CD4-positive, alpha-beta memory T cell (primary cell): ENCODE measurements at regions not wholly inside any gene's neighbourhood (a gene's known extent, or its start where the extent isn't known, plus 50 kb on each side); places are given as distances from the start of the nearest gene placed in this dataset.

Experiments used
- CTCF ChIA-PET: fragments of 350-600 bp; sonication (Branson Sonifier 250); formaldehyde crosslinking; loops from one replicate; lab custom pipeline; 2021; ENCODE audit warnings: inconsistent platforms; ENCODE audit not compliant: partially characterized antibody; lab: Charles Lee
- POLR2A ChIA-PET: fragments of 350-600 bp; sonication (Branson Sonifier 250); formaldehyde crosslinking; loops from one replicate; lab custom pipeline; 2021; ENCODE audit not compliant: partially characterized antibody; lab: Charles Lee
- DNase-seq, 5 donors: peaks; one replicate each; pipeline versions ENCODE4 v3.0.0 to v3.0.0-alpha.2; 2020 to 2022; ENCODE audit warnings: mixed read lengths in 1 of 5
- H3K27ac ChIP-seq: one replicate; pipeline ENCODE4 v1.7.0; 2013; ENCODE audit warnings: low read depth, low read length
- H3K27me3 ChIP-seq: 2 replicates; pipeline ENCODE4 v1.7.0; 2013; ENCODE audit warnings: mild to moderate bottlenecking, low read length, moderate library complexity; ENCODE audit not compliant: insufficient read depth
- H3K36me3 ChIP-seq: 2 replicates; pipeline ENCODE4 v1.7.0; 2013; ENCODE audit warnings: mild to moderate bottlenecking, low read length, moderate library complexity; ENCODE audit not compliant: insufficient read depth
- H3K4me1 ChIP-seq: 2 replicates; pipeline ENCODE4 v1.7.0; 2013; ENCODE audit warnings: mild to moderate bottlenecking, low read length, moderate library complexity; ENCODE audit not compliant: insufficient read depth
- H3K4me3 ChIP-seq, 2 donors: one replicate each; pipeline ENCODE4 v1.7.0; 2013; ENCODE audit warnings: low read length in 2 of 2, mild to moderate bottlenecking in 1 of 2
- H3K9me3 ChIP-seq, 2 donors: one replicate each; pipeline ENCODE4 v1.7.0; 2013; ENCODE audit warnings: low read length in 2 of 2, control low read depth in 1 of 2; ENCODE audit not compliant: control insufficient read depth in 1 of 2
- H3K27ac Mint-ChIP-seq, 7 donors: one replicate each; pipeline ENCODE4 v1.8.0; 2020 to 2021; ENCODE audit warnings: mixed read lengths in 7 of 7, mild to moderate bottlenecking in 6 of 7, inconsistent platforms in 3 of 7, moderate library complexity in 3 of 7
- H3K27me3 Mint-ChIP-seq, 2 donors: one replicate each; pipeline ENCODE4 v1.8.0; 2020 to 2021; ENCODE audit warnings: mixed read lengths in 2 of 2
- H3K36me3 Mint-ChIP-seq, 2 donors: one replicate each; pipeline ENCODE4 v1.8.0; 2020 to 2021; ENCODE audit warnings: mixed read lengths in 2 of 2, inconsistent platforms in 1 of 2, mild to moderate bottlenecking in 1 of 2
- H3K4me1 Mint-ChIP-seq, 4 donors: one replicate each; pipeline ENCODE4 v1.8.0; 2020 to 2021; ENCODE audit warnings: mixed read lengths in 4 of 4, mild to moderate bottlenecking in 1 of 4
- H3K4me3 Mint-ChIP-seq, 8 donors: one replicate each; pipeline ENCODE4 v1.8.0; 2020 to 2021; ENCODE audit warnings: mixed read lengths in 8 of 8, mild to moderate bottlenecking in 7 of 8, moderate library complexity in 6 of 8, inconsistent platforms in 3 of 8
- H3K9me3 Mint-ChIP-seq, 8 donors: one replicate each; pipeline ENCODE4 v1.8.0; 2020 to 2021; ENCODE audit warnings: mixed read lengths in 8 of 8, mild to moderate bottlenecking in 5 of 8, inconsistent platforms in 3 of 8, moderate library complexity in 1 of 8
- intact Hi-C: fragments of 100-400 bp; cut with micrococcal nuclease; formaldehyde crosslinking; loops from one replicate; pipeline ENCODE4 v1.15.1; 2023

GRCh38 chr14:84162633-84163032 lies 1367.3 kb upstream of the FLRT2 start:
- no peaks in the 10 kb centered on the region for H3K27me3 ChIP-seq
- POLR2A ChIA-PET = no interaction called here

GRCh38 chr14:84167026-84167425 lies 1362.9 kb upstream of the FLRT2 start:
- DNase-seq = no peak
- no peaks in the 10 kb centered on the region for H3K4me1 Mint-ChIP-seq
- POLR2A ChIA-PET = no interaction called here
- H3K36me3 ChIP-seq = no peaks in the 10 kb centered on the region
- H3K4me3 Mint-ChIP-seq = no peak overlapping the region
- no peaks in the 10 kb centered on the region for H3K27me3 Mint-ChIP-seq
- no peaks in the 10 kb centered on the region for H3K36me3 Mint-ChIP-seq
- H3K9me3 ChIP-seq = no peaks in the 10 kb centered on the region
- CTCF ChIA-PET = no interaction called here
- no peak overlapping the region for H3K4me3 ChIP-seq
- no peaks in the 10 kb centered on the region for H3K4me1 ChIP-seq
- peaks cover 0 to 16% (median 6%) of the 10 kb centered on the region in 8 donors for H3K9me3 Mint-ChIP-seq
- H3K27me3 ChIP-seq = no peaks in the 10 kb centered on the region
- no peak overlapping the region for H3K27ac Mint-ChIP-seq
- H3K27ac ChIP-seq = no peak overlapping the region
- intact Hi-C loops = no loop called here

More at GRCh38 chr14:84162633-84163032, 1367.3 kb upstream of the FLRT2 start:
- no peaks in the 10 kb centered on the region for H3K36me3 Mint-ChIP-seq
- no peak overlapping the region for H3K27ac Mint-ChIP-seq
- Histone ChIP-seq H3K9me3 (no peaks in the 10 kb centered on the region), H3K27ac (no peak overlapping the region), H3K36me3 (no peaks in the 10 kb centered on the region), H3K4me1 (no peaks in the 10 kb centered on the region), H3K4me3 (no peak overlapping the region)
- no peak overlapping the region for H3K4me3 Mint-ChIP-seq
- CTCF ChIA-PET = no interaction called here
- DNase-seq = no peak
- no peaks in the 10 kb centered on the region for H3K4me1 Mint-ChIP-seq
- H3K27me3 Mint-ChIP-seq = no peaks in the 10 kb centered on the region
- H3K9me3 Mint-ChIP-seq = peaks cover 0 to 10% (median 4%) of the 10 kb centered on the region in 8 donors
- intact Hi-C loops = no loop called here

DNA sequence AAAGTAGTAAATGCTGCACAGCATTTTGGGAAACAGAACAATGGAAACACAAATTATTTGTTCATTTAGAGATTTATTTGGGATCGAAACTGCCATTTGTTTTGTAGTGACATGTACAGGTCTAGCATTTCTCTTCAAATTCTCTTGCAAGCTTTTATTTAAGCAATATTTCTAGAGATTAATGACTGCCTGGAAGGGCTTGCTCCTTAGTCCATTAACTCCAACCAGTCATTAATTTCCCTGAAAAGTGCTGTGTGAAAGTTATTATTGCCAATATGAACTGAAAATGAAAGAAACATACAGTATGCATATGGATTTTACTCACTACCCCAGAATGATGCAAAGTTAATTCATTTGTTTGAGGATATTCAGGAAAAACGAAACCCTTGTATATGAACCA lies 1349.6 kb upstream of the FLRT2 start:
- Mint-ChIP-seq H3K9me3 (peaks cover 0 to 15% (median 9%) of the 10 kb centered on the region in 8 donors), H3K27ac (no peak overlapping the region), H3K4me3 (no peak overlapping the region), H3K36me3 (no peaks in the 10 kb centered on the region), H3K4me1 (no peaks in the 10 kb centered on the region), H3K27me3 (no peaks in the 10 kb centered on the region)
- CTCF ChIA-PET = no interaction called here
- DNase-seq = no peak
- H3K27me3 ChIP-seq = no peaks in the 10 kb centered on the region
- no peaks in the 10 kb centered on the region for H3K4me1 ChIP-seq
- intact Hi-C loops = no loop called here
- H3K27ac ChIP-seq = no peak overlapping the region
- H3K9me3 ChIP-seq = peaks cover 0 to 10% of the 10 kb centered on the region in 2 donors
- POLR2A ChIA-PET = no interaction called here
- H3K36me3 ChIP-seq = no peaks in the 10 kb centered on the region
- H3K4me3 ChIP-seq = no peak overlapping the region

DNA sequence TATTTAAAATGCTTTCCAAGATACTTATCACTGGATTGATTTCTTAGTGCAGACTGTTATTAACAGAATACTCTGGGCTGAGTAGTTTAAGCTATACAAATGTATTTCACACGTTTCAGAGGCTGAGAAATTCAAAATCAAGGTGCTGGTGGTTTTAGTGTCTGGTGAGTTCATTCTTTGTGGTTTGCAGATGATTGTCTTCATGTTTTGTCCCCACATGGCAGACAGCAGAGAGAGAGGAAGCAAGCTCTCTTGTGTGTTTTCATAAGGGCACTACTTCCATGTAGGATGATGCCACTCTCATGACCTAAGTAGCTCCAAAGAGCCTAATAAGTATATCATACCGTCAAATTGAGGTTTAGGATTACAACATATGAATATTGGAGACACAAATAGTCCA lies 1348.9 kb upstream of the FLRT2 start:
- ChIA-PET POLR2A (no interaction called here), CTCF (no interaction called here)
- H3K4me3 Mint-ChIP-seq = no peak overlapping the region
- Histone ChIP-seq H3K4me3 (no peak overlapping the region), H3K36me3 (no peaks in the 10 kb centered on the region), H3K27ac (no peak overlapping the region), H3K27me3 (no peaks in the 10 kb centered on the region), H3K9me3 (peaks cover 0 to 10% of the 10 kb centered on the region in 2 donors), H3K4me1 (no peaks in the 10 kb centered on the region)
- H3K9me3 Mint-ChIP-seq = peaks cover 0 to 17% (median 8%) of the 10 kb centered on the region in 8 donors
- no peaks in the 10 kb centered on the region for H3K27me3 Mint-ChIP-seq
- no peak for DNase-seq
- no peaks in the 10 kb centered on the region for H3K4me1 Mint-ChIP-seq
- intact Hi-C loops = no loop called here
- H3K36me3 Mint-ChIP-seq = no peaks in the 10 kb centered on the region
- no peak overlapping the region for H3K27ac Mint-ChIP-seq

DNA sequence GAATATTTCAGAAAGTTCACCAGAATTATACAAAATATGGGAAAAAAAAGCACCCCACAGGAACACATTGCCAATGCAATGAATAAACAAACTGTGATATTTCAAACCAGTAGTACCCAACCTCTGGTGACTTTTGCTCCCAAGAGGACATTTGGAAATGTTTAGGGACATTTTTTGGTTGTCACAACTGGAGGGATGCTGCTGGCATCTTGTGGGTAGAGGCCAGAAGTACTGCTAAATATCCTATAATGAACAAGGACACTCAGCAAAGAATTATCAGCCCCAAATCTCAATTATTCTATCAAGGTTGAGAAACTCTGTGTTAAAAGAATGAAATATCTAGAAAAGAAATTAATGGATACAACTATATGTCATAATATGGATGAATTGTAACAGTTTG lies 1334.4 kb upstream of the FLRT2 start:
- Histone ChIP-seq H3K4me3 (no peak overlapping the region), H3K4me1 (no peaks in the 10 kb centered on the region), H3K36me3 (no peaks in the 10 kb centered on the region), H3K27me3 (no peaks in the 10 kb centered on the region), H3K27ac (no peak overlapping the region), H3K9me3 (no peaks in the 10 kb centered on the region)
- no peak for DNase-seq
- Mint-ChIP-seq H3K27me3 (no peaks in the 10 kb centered on the region), H3K27ac (no peak overlapping the region), H3K36me3 (no peaks in the 10 kb centered on the region), H3K4me1 (no peaks in the 10 kb centered on the region), H3K9me3 (peaks cover 4 to 17% (median 13%) of the 10 kb centered on the region in 8 donors), H3K4me3 (no peak overlapping the region)
- POLR2A ChIA-PET = no interaction called here
- CTCF ChIA-PET = no interaction called here
- intact Hi-C loops = no loop called here

DNA sequence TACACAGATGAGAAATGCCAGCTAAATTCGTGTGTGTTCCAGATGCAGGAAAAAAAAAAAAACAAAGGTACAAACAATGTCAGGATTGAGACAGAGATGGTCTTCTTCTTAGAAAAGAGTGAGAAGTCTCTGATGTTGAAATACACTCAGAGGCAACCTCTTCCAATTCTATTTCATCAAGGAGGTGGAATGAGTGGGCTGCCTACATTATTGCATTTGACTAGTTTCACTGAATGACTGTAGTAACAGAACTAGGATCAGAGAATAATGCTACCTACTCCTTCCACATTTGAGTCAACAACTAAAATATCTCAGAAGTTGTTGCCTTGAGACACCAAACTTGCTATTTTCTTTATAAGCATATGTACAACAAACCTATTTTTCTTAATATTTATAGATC lies 1332.2 kb upstream of the FLRT2 start:
- Mint-ChIP-seq H3K4me3 (no peak overlapping the region), H3K27ac (no peak overlapping the region), H3K4me1 (no peaks in the 10 kb centered on the region), H3K27me3 (no peaks in the 10 kb centered on the region), H3K9me3 (peaks cover 4 to 26% (median 17%) of the 10 kb centered on the region in 8 donors), H3K36me3 (no peaks in the 10 kb centered on the region)
- Histone ChIP-seq H3K4me1 (no peaks in the 10 kb centered on the region), H3K27me3 (no peaks in the 10 kb centered on the region), H3K36me3 (no peaks in the 10 kb centered on the region), H3K4me3 (no peak overlapping the region), H3K27ac (no peak overlapping the region), H3K9me3 (no peaks in the 10 kb centered on the region)
- ChIA-PET POLR2A (no interaction called here), CTCF (no interaction called here)
- intact Hi-C loops = no loop called here
- DNase-seq = no peak

DNA sequence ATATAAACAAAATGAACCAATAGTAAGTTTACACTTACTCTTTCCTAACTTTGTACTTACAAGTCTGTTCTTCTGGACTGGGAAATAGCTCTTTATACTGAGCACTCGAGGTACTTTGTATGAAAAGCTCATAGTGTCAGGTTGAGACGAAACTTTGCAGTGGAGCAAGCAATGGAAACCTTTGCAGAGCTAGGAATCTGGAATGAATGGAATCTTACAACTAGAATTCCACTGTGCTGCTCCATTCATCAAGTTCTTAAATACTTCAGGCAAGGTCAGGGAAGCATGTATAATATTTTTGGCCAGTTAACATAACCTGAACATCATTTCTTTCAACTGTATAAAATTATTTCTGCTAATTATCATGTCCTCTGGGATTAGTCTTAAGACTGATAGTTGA lies 1327.5 kb upstream of the FLRT2 start:
- ChIA-PET POLR2A (no interaction called here), CTCF (no interaction called here)
- H3K27me3 ChIP-seq = no peaks in the 10 kb centered on the region
- Mint-ChIP-seq H3K4me3 (no peak overlapping the region), H3K27ac (no peak overlapping the region), H3K27me3 (no peaks in the 10 kb centered on the region), H3K9me3 (peaks cover 0 to 22% (median 15%) of the 10 kb centered on the region in 8 donors), H3K36me3 (no peaks in the 10 kb centered on the region), H3K4me1 (no peaks in the 10 kb centered on the region)
- no peak overlapping the region for H3K27ac ChIP-seq
- intact Hi-C loops = no loop called here
- no peaks in the 10 kb centered on the region for H3K9me3 ChIP-seq
- DNase-seq = no peak
- H3K36me3 ChIP-seq = no peaks in the 10 kb centered on the region
- H3K4me1 ChIP-seq = no peaks in the 10 kb centered on the region
- H3K4me3 ChIP-seq = no peak overlapping the region

DNA sequence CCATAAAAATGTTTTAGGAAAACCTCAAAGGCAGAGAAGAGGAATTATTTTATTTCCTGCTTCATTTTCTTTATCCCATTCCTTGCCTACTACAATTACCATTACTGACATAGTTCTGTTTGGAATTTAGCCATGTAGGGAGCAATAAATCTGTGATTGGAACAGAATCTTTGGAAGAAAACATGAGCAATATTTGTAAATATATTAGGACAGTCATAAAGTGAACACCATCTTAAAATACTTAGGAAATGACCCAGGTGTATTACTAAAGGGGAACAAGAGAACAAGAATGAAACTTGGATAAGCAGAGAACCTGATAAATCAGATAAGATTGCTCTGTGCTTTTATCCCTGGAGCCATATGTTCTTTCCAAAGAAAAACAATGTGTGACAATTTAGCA lies 1326.0 kb upstream of the FLRT2 start:
- CTCF ChIA-PET = no interaction called here
- Mint-ChIP-seq H3K4me3 (no peak overlapping the region), H3K27ac (no peak overlapping the region), H3K36me3 (no peaks in the 10 kb centered on the region), H3K4me1 (no peaks in the 10 kb centered on the region), H3K27me3 (no peaks in the 10 kb centered on the region), H3K9me3 (peaks cover 0 to 26% (median 16%) of the 10 kb centered on the region in 8 donors)
- intact Hi-C loops = no loop called here
- H3K36me3 ChIP-seq = no peaks in the 10 kb centered on the region
- no peaks in the 10 kb centered on the region for H3K9me3 ChIP-seq
- no peak overlapping the region for H3K27ac ChIP-seq
- no peak for DNase-seq
- no peak overlapping the region for H3K4me3 ChIP-seq
- no peaks in the 10 kb centered on the region for H3K4me1 ChIP-seq
- no peaks in the 10 kb centered on the region for H3K27me3 ChIP-seq
- POLR2A ChIA-PET = no interaction called here
